ENCODE measurements at regions not wholly inside any gene's neighbourhood (a gene's known extent, or its start where the extent isn't known, plus 50 kb on each side); places are given as distances from the start of the nearest gene placed in this dataset.

- H3K27me3 ChIP-seq (ENCODE audit: control insufficient read depth in 3 of 3, insufficient read depth in 3 of 3, low read length in 2 of 3) = no peaks in the 10 kb centered on the region
- no peak overlapping the region for H3K4me3 ChIP-seq
- no peaks in the 10 kb centered on the region for H3K4me1 ChIP-seq (ENCODE audit: control insufficient read depth in 5 of 5, insufficient read depth in 5 of 5, low read length in 5 of 5)
- no peaks in the 10 kb centered on the region for H3K36me3 ChIP-seq (ENCODE audit: control insufficient read depth in 4 of 4, insufficient read depth in 4 of 4, low read length in 4 of 4)
- H3K9ac ChIP-seq (ENCODE audit: insufficient read depth in 1 of 2, low read length in 2 of 2) = no peak overlapping the region
- ATAC-seq (ENCODE audit: insufficient read depth, low FRiP score) (no peak), DNase-seq (no peak)
- TF ChIP-seq CTCF (IDR thresholded peaks at IDR 0.05; ENCODE audit: control extremely low read depth, extremely low read depth) = no peak
- WGBS, 2 donors = 91 to 92% methylated on average over 1 of the region's 1 CpG
- H3K9me3 ChIP-seq (ENCODE audit: control insufficient read depth in 4 of 4, insufficient read depth in 3 of 4, low read length in 3 of 4) = no peaks in the 10 kb centered on the region
- H3K27ac ChIP-seq (ENCODE audit: low read depth in 1 of 2, low read length in 1 of 2) = no peak overlapping the region
These were observed 324.7 kb upstream of the GRAMD2B start for GRCh38 chr5:126098330-126099017.

- no peak for TF ChIP-seq CTCF (IDR thresholded peaks at IDR 0.05; ENCODE audit: control extremely low read depth, extremely low read depth)
- no peak for ATAC-seq (ENCODE audit: insufficient read depth, low FRiP score)
These were observed 324.1 kb upstream of the GRAMD2B start for GRCh38 chr5:126099077-126099476.

GRCh38 chr5:126100767-126101166 is 322.4 kb upstream of the GRAMD2B start:
- H3K27me3 ChIP-seq (ENCODE audit: control insufficient read depth in 3 of 3, insufficient read depth in 3 of 3, low read length in 2 of 3) = no peaks in the 10 kb centered on the region
- no peaks in the 10 kb centered on the region for H3K36me3 ChIP-seq (ENCODE audit: control insufficient read depth in 4 of 4, insufficient read depth in 4 of 4, low read length in 4 of 4)
- DNase-seq (no peak), ATAC-seq (ENCODE audit: insufficient read depth, low FRiP score) (no peak)
- no peak overlapping the region for H3K9ac ChIP-seq (ENCODE audit: insufficient read depth in 1 of 2, low read length in 2 of 2)
- no peaks in the 10 kb centered on the region for H3K9me3 ChIP-seq (ENCODE audit: control insufficient read depth in 4 of 4, insufficient read depth in 3 of 4, low read length in 3 of 4)
- H3K4me1 ChIP-seq (ENCODE audit: control insufficient read depth in 5 of 5, insufficient read depth in 5 of 5, low read length in 5 of 5) = peaks cover 0 to 2% (median 0%) of the 10 kb centered on the region in 5 donors
- no peak for TF ChIP-seq CTCF (IDR thresholded peaks at IDR 0.05; ENCODE audit: control extremely low read depth, extremely low read depth)
- 55 to 72% methylated on average over 5 of the region's 5 CpGs for WGBS, 2 donors
- H3K4me3 ChIP-seq = no peak overlapping the region
- no peak overlapping the region for H3K27ac ChIP-seq (ENCODE audit: low read depth in 1 of 2, low read length in 1 of 2)

More at GRCh38 chr5:126099077-126099476, 324.1 kb upstream of the GRAMD2B start:
- no peak overlapping the region for H3K27ac ChIP-seq (ENCODE audit: low read depth in 1 of 2, low read length in 1 of 2)
- no peaks in the 10 kb centered on the region for H3K9me3 ChIP-seq (ENCODE audit: control insufficient read depth in 4 of 4, insufficient read depth in 3 of 4, low read length in 3 of 4)
- no peak for DNase-seq
- WGBS, 2 donors = 85 to 89% methylated on average over 4 of the region's 4 CpGs
- no peaks in the 10 kb centered on the region for H3K27me3 ChIP-seq (ENCODE audit: control insufficient read depth in 3 of 3, insufficient read depth in 3 of 3, low read length in 2 of 3)
- no peak overlapping the region for H3K4me3 ChIP-seq
- H3K9ac ChIP-seq (ENCODE audit: insufficient read depth in 1 of 2, low read length in 2 of 2) = no peak overlapping the region
- no peaks in the 10 kb centered on the region for H3K36me3 ChIP-seq (ENCODE audit: control insufficient read depth in 4 of 4, insufficient read depth in 4 of 4, low read length in 4 of 4)
- H3K4me1 ChIP-seq (ENCODE audit: control insufficient read depth in 5 of 5, insufficient read depth in 5 of 5, low read length in 5 of 5) = no peaks in the 10 kb centered on the region

GRCh38 chr5:126101901-126102300 is 321.3 kb upstream of the GRAMD2B start:
- H3K4me3 ChIP-seq = no peak overlapping the region
- no peaks in the 10 kb centered on the region for H3K27me3 ChIP-seq (ENCODE audit: control insufficient read depth in 3 of 3, insufficient read depth in 3 of 3, low read length in 2 of 3)
- no peak overlapping the region for H3K27ac ChIP-seq (ENCODE audit: low read depth in 1 of 2, low read length in 1 of 2)
- no peak for TF ChIP-seq CTCF (IDR thresholded peaks at IDR 0.05; ENCODE audit: control extremely low read depth, extremely low read depth)
- DNase-seq (no peak), ATAC-seq (ENCODE audit: insufficient read depth, low FRiP score) (no peak)
- no peaks in the 10 kb centered on the region for H3K9me3 ChIP-seq (ENCODE audit: control insufficient read depth in 4 of 4, insufficient read depth in 3 of 4, low read length in 3 of 4)
- WGBS, 2 donors = 79 to 92% methylated on average over 4 of the region's 4 CpGs
- H3K36me3 ChIP-seq (ENCODE audit: control insufficient read depth in 4 of 4, insufficient read depth in 4 of 4, low read length in 4 of 4) = no peaks in the 10 kb centered on the region
- H3K9ac ChIP-seq (ENCODE audit: insufficient read depth in 1 of 2, low read length in 2 of 2) = no peak overlapping the region
- H3K4me1 ChIP-seq (ENCODE audit: control insufficient read depth in 5 of 5, insufficient read depth in 5 of 5, low read length in 5 of 5) = peaks cover 0 to 2% (median 0%) of the 10 kb centered on the region in 5 donors

All from lung (tissue), 11 donors.